ENCODE measurements at regions not wholly inside any gene's neighbourhood (a gene's known extent, or its start where the extent isn't known, plus 50 kb on each side); places are given as distances from the start of the nearest gene placed in this dataset.

DNA sequence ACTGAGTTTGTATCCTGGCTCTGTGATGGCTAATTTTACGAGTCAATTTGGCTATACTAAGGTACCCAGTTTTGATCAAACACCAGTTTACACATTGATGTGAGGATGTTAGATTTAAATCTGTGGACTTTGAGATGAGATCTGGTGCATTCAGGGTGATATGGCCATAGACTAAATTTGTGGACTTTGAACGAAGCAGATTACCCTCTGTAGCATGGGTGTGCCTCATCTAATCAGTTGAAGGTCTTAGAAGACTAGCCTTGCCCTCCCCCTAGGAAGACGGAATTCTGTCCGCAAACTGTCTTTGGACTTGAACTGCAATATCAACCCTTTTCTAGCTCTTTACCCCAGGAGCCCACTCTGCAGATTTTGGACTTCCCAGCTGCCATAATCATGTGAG, 547.8 kb upstream of the CITED2 start:
- no peak for DNase-seq (ENCODE audit: low read depth in 1 of 2, low spot score in 1 of 2)

DNA sequence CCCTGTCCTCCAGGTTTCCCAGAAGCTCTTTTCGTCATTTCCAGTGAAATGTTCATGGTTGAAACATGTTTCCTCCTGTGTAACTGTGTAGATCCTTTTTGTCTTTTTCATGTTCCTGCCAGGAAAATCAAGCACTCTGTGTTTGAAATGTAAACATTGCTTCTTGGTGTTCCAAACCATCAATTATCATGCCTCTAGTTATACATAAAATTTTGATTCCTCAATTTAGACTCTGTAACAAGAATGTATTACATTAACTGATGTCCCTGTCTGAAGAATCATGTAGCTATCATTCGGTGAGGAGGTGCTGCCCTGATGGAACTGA, 546.3 kb upstream of the CITED2 start:
- no peak for DNase-seq (ENCODE audit: low read depth in 1 of 2, low spot score in 1 of 2)

DNA sequence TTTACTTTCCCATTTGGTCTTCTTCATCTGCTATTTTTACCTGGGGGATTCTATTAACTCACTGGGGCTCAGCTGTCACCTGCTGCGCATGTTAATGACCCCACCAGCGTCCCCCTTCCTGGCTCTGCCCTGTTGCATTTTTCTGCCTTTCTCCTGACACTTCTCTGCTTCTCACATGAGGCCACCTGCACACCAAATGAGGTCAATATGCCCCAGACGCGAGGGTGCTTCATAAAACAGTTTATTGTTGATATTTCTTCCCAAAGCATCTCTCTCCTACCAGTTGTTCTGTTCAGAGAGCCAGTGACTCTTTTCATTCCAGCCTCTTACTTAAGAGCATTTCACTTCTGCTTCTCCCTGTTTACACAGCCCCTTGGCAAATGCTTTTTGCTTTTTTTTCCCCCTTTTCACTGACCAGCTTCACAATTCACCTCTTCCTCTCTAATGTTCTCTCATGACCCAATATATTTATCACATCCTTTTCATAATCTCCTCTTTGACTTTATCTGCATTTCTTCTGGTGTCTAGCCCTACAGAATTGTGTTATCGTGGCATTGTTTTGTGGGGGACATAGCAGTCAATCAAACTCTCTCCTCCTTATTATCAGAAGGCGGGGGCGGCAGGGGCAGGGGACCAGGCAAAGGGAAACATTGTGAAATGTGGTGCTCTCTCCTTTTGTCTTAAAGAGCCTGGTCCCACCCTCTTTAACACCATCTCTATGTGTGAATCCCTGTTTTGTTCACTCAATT, 545.8 kb upstream of the CITED2 start:
- no peak for DNase-seq (ENCODE audit: low read depth in 1 of 2, low spot score in 1 of 2)

DNA sequence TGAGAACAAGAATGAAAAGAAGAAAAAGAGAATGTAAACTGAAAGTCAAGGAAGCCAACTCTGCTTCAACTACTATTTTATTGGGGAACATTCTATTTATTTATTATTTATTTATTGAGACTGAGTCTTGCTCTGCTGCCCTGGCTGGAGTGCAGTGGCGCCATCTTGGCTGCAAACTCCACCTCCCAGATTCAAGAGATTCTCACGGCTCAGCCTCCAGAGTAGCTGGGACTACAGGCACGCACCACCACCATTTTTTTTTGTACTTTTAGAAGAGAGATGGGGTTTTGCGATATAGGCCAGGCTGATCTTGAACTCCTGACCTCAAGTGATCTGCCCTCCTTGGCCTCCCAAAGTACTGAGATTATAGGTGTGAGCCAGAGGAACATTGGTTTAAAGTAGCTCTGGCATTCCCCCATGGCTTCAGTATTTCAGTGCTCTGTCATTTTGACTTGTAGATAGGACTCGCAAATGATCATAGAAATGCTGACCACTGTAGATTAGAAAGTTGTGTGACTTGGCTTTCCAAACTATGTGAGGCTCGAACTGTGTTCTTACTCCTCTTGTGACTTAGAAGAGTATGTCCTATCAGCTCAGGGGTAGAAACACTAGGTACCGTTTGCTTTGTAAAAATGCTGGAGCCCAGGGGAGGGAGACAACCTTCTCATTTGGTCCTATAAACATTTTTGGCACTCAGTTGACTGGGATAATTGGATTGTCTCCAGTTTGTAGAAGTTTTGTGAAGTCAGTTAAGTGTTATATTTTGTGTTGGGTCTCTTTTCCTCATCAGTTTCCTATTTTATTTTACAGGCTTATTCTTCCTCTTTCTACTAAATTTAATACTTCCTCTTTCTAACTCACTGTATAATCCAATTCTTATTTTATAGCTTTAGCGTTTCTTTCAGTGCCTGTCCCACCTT, 544.9 kb upstream of the CITED2 start:
- no peak for DNase-seq (ENCODE audit: low read depth in 1 of 2, low spot score in 1 of 2)

DNA sequence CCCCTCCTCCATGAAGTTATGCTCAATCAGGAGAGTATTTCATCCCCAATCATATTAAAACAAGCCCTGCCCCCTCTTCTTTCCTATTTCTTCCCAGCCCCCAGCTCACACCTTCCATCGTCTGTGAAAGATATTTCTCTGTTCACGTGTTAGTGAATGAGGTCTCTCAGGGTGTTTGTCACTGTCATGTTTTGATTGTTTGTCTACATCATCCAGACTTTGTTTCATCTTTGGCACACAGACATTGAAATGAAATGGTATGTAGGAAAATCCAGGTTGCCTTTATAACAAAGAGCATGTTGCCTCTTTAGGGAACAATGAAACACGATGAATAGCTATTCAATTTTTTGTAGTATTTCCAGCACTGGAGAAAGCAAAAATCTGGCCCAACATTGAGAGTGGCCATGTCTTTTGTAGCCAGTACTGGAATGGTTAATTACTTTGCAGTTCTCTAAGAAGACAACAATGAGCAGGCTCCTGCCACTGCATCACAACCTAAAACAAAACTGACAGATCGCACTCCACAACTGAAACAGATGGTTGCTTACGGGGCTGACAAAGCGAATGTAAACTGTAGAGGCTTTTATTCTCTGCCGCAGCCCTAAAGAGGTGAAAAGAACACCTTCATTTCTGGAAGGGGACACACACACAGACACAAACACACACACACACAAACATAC, 543.6 kb upstream of the CITED2 start:
- no peak for DNase-seq (ENCODE audit: low read depth in 1 of 2, low spot score in 1 of 2)

DNA sequence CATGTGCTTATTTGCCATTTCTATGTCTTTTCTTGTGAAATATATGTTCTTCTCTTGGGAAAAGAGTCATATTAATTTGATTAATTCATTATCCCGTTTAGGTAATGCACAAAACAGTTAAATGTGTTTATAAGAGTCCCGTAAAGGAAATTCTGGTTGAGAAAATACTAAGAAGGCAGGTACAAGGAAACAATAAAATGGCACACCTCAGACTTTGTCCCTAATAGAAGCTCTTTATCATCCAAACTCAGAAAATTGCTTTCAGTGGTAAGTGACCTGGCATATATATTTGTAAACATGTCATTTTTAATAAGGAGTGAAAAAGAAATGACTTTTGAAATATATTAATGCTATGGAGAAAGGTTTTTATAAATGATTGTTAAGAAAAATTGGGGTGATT, 540.5 kb upstream of the CITED2 start:
- no peak for DNase-seq (ENCODE audit: low read depth in 1 of 2, low spot score in 1 of 2)

DNA sequence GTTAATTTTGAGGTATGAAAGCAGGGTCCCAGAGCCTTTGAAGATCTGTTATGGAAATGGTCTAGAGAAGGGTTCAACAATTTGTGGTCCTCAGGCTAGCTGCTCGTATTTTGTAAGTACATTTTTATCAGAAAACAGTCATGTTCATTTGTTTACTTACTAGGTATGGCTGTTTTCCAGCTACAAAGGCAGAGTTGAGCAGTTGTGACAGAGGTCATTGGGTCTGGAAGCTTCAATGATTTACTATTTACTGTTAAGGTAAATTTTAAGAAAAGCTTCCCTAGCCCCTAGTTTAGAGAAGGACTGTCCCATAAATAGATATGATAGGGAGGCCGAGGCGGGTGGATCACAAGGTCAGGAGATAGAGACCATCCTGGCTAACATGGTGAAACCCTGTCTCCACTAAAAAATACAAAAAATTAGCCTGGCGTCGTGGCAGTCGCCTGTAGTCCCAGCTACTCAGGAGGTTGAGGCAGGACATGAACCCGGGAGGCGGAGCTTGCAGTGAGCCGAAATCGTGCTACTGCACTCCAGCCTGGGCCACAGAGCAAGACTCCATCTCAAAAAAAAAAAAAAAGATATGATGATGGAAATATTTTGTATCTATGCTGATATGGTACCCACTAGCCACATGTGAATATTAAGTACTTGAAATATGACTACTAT, 538.4 kb upstream of the CITED2 start:
- no peak for DNase-seq (ENCODE audit: low read depth in 1 of 2, low spot score in 1 of 2)

DNA sequence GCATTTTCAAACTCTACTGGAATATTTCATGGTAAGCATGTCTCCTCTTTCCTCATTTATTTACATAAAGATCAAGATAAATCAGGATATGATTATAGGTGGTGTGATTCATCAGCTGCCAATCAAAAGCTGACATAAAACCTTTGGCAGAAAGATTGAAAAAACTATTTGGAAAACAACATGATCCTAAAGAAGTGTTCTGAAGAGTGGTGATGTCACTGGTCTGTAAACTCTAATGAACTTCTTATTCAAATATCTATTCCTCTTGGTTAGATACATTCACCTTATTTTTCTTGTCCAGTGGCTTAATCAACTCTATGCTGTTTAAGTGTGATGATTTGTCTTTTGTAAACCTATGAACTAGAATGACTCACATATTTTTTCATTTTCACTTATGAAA, 535.5 kb upstream of the CITED2 start:
- DNase-seq (ENCODE audit: low read depth in 1 of 2, low spot score in 1 of 2) = no peak

DNA sequence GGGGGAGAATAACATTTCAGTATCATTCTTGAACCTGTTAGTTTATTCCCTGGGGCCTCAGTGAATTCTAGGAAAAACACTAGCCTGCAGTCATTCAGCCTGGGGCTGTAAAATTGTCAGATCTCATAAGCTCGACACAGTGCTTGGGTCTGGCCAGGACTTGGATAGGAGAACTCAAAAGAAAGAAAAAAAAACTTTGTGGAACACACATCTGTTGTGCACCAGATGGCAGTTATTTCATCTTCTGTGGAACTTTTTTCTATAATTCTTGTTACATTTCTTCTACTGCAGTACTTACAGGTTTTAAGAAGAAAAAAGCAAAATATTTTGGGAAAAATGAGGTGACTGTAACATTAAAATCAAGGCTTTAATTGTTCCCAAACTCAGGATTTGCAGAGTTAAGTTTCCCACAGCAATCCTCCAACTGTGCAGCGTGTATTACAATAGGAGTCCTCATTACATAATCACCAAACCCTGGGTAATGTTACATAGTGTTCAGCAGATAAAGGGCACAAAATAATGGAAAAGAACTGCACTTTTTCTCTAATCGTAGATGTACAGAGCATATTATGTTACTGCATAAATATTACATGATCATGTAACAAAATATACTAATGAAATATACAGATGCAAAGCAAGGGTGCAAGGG, 531.1 kb upstream of the CITED2 start:
- DNase-seq (ENCODE audit: low read depth in 1 of 2, low spot score in 1 of 2) = no peak

DNA sequence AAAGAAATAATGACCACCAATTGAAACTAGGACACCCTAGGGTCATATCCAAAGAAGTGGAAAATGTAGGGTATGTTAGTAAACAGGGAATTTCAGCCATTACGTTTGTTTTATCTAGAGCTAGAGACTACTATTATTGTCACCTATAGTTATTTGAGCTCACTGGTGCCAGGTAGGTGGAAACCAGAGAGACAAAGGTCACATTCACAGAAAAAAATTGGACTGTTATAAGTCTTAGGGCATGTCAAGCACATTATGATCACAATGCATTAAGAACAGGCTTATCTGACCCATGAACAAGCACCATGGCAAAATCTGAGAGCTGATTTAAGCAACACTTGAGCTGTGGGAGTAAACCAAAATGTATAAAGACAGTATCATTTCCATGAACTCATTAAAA, 530.1 kb upstream of the CITED2 start:
- DNase-seq (ENCODE audit: low read depth in 1 of 2, low spot score in 1 of 2) = no peak

DNA sequence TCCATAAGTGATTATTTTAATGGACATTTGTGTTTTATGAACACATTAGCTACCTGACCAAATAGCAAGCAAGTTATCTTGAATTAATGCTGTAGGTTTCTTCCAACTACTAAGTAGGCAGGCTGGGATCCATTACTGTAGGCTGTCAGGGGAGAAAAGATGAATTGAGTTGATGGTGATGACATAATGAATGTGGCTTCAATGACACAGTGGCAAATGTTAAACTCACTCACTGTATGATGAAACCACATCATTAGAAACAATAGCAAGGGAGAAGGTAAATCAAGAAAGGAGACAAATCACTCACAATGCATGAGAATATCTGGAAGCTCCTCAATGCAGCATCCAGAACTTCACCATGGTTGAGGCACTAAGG, 529.7 kb upstream of the CITED2 start:
- no peak for DNase-seq (ENCODE audit: low read depth in 1 of 2, low spot score in 1 of 2)

DNA sequence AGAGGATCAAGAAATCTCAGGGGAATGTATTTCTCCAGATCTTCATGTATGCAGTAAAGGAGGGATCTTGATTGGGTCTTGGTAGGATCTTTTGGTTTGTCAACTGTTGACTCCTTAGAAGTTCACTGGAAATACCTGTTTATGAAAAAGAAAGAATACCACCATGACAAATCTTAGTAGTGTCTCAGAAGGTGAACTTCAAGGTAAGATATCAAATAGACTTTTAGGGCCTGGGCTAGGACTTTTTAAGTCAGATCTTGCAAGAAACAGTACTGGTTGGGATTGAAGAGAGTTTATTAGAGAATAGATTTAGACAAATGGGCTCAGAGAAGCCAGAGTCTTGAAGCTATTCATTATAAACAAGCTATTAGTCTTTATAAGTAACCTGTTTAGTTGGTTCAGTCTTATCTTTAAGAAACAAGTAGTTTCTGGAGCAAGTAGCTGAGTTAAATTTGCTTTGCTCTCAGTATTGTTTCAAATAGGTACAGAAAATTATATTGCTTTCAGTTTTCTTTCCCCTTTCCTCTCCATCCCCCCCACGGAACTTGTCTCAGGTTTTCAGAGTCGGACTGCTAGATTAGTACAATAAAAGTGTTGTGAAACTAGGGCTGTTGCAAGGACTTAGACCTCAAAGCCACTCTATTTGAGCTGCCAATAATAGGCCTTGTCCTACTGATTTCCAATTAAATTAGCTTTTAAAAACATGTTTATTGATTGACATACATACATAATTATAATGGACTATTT, 529.1 kb upstream of the CITED2 start:
- no peak for DNase-seq (ENCODE audit: low read depth in 1 of 2, low spot score in 1 of 2)

DNA sequence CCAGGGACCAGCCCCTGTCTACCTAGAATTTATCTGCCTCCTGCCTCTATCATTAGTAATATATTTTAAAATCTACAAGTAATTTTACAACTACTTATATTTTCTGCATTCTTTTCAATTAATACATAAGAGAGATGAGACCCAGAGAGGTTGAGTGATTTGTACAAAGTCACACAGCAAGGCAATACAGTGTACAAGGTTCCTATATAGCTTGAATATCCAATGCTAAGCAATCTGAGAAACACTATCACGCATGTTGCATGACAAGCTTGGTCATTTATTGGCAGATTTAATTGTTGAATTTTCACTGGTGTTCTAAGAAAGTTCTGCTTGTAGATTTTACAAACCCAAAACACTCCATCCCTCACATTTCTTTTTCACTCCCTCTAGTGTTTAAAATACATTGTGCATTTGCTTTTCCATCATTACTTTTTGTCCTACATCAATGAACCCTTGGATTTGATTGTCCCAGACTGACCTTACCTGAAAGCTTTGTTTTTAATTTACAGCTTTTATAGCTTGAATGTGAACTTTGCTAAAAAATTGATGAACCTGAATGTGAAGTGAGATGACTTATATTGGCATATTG, 520.9 kb upstream of the CITED2 start:
- no peak for DNase-seq (ENCODE audit: low read depth in 1 of 2, low spot score in 1 of 2)

DNA sequence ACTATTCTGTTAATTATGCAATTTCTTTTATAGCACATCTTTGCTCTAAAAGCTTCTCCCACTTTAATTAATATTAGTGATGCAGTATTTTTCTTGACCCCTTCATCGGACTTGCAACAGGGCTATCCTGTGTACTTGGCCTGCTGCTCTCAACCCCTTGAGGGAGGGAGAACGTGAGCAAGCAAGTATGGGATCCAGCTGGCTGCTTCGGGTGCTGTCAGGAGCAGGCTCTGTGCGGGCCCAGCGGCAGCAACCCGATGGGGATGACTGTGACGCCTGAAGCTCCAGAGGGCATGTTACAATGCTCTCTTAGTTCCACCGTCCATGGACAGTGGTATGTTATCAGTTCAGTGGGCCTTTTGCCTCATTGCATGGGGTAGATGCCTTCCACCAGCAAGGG, 519.8 kb upstream of the CITED2 start:
- no peak for DNase-seq (ENCODE audit: low read depth in 1 of 2, low spot score in 1 of 2)

DNA sequence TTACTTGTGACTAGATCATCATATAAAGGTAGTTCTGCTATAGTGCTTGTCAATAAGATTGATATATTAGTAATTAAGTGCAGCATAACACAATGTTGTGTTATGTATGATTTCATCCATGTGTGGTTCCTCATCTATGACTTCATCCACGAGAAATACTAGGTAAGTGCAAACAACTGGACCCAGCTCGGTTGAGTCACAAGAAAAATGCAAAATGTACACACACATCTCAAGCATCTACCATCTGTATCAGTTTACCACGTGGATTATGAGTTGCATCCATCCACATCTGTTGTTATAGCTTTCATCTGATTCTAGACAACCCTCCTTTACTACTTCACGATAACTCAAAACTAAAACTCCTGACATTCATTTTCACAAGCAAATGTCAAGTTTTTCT, 517.0 kb upstream of the CITED2 start:
- no peak for DNase-seq (ENCODE audit: low read depth in 1 of 2, low spot score in 1 of 2)

DNA sequence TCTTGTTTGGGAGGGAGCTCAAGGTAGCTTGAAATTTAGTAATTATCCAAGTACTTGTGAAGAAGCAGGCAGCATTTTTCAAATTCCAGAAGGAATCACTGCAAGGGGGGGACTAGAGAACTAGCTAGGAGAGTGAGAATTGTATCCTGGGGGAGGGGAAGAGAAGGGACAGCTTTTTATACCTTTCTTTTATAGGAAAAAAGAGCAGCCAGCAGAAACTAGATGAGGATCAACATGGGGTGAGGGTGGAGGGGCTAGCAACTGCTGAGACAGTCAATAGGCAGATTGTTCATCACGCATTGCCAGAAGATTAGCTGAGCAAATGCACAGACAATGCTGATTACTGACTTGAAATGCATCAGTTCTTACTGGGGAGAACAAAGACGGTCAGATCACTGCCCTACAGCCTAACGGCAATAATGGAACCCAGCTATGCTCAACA, 514.3 kb upstream of the CITED2 start:
- no peak for DNase-seq (ENCODE audit: low read depth in 1 of 2, low spot score in 1 of 2)

DNA sequence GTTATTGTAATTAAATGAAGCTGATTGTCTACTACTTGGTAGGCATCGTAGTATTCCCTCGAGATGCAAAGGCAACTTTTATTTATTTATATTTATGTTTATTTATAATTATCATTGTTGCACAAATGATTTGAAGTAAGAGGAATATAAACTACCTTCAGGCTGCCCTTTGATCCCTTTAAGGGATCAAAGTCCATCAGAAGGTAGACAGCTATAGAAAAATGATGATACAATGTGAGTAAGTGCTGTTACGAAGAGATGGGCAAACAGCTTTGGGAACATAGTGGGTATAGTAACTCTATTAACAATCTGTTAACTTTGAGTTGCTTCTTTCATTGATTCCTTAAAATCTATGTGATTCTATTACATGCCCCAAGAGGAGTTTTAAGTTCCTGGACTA, 512.8 kb upstream of the CITED2 start:
- DNase-seq (ENCODE audit: low read depth in 1 of 2, low spot score in 1 of 2) = no peak

DNA sequence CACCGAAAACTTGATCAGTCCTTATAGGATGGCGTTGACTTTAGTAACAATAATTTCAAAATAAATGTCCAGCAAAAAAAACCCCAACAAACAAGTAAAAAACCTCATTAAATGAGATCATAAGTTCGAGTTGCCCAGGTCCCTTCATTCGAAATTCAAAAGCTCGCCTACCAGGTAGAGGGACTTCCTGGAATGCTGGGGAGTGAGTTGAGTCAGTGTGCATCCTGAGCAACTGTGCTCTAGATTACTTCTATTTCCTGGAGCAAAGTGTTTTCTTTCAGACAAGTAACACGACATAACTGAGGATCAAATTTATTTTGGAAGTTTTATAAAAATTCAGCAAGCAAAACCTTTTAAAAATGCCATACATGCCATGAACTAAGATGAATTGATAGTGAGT, 511.9 kb upstream of the CITED2 start:
- no peak for DNase-seq (ENCODE audit: low read depth in 1 of 2, low spot score in 1 of 2)

DNA sequence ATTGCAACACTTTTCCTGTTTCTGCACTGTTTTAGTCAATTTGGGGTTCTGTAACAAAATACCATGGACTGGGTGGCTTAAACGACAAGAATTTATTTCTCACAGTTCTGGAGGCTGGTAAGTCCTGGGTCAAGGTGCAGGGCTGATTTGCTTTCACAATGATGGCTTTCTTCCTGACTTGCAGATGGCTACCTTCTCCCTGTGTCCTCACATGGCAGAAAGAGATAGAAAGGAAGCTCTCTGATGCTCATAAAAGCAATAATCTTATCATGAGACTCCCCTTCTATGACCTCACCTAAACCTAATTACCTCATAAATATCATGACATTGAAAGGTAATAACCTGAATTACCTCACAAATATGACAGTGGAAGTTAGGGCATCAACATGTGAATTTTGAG, 511.5 kb upstream of the CITED2 start:
- DNase-seq (ENCODE audit: low read depth in 1 of 2, low spot score in 1 of 2) = no peak

DNA sequence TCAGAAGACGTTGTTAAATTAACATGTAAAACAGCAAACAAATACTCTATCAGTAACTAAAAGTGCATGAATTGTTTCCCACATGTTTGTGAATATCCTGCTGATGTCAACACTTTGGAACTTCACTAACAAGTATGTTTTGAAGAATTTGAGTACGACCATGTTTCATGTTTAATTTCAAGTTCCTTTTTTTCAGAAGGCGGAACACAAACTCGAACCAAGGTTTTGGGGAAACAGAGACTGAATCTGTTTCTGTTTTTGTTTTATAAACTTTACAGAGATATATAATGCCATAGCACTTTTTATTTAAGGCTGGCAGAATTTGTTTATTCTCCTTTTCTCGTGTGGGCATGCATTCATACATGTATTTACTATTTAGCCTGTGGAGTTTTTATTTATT, 509.3 kb upstream of the CITED2 start:
- no peak for DNase-seq (ENCODE audit: low read depth in 1 of 2, low spot score in 1 of 2)

Measured in activated CD4-positive, alpha-beta T cell treated with anti-CD3 and anti-CD28 coated beads, Interleukin-2, amount 50 U/mL, for 24 hours (primary cell).